Type B pancreatic cell (in vitro differentiated cells): ENCODE measurements at regions not wholly inside any gene's neighbourhood (a gene's known extent, or its start where the extent isn't known, plus 50 kb on each side); places are given as distances from the start of the nearest gene placed in this dataset.
"Not testable (repeated sequence)": the region's sequence is repeated elsewhere in the genome, so short reads cannot be mapped to it uniquely, and the experiment has no call there.

Experiments used
- DNase-seq: peaks from one replicate; pipeline ENCODE4 v3.0.0; 2021; ENCODE audit warnings: mixed read lengths; ENCODE audit not compliant: unreplicated experiment; ENCODE audit errors: extremely low spot score
- H3K27ac Mint-ChIP-seq: 2 replicates; pipeline ENCODE4 v1.8.0; 2021; ENCODE audit warnings: mild to moderate bottlenecking, mixed read lengths
- H3K27me3 Mint-ChIP-seq: 2 replicates; pipeline ENCODE4 v1.8.0; 2021; ENCODE audit warnings: mixed read lengths
- H3K36me3 Mint-ChIP-seq: 2 replicates; pipeline ENCODE4 v1.8.0; 2021; ENCODE audit warnings: mixed read lengths
- H3K4me1 Mint-ChIP-seq: one replicate; pipeline ENCODE4 v1.8.0; 2021; ENCODE audit warnings: mixed read lengths; ENCODE audit not compliant: unreplicated experiment
- H3K4me3 Mint-ChIP-seq: 2 replicates; pipeline ENCODE4 v1.8.0; 2021; ENCODE audit warnings: mild to moderate bottlenecking, mixed read lengths
- H3K9me3 Mint-ChIP-seq: 2 replicates; pipeline ENCODE4 v1.8.0; 2021; ENCODE audit warnings: mixed read lengths
- TF ChIP-seq, protein P1 (sequence below): fragments of 200-600 bp; sonication (generic); conservative IDR thresholded peaks from 2 replicates; pipeline ENCODE4 v1.5.0; 2021; ENCODE audit warnings: antibody characterized with exemption, mild to moderate bottlenecking

DNA sequence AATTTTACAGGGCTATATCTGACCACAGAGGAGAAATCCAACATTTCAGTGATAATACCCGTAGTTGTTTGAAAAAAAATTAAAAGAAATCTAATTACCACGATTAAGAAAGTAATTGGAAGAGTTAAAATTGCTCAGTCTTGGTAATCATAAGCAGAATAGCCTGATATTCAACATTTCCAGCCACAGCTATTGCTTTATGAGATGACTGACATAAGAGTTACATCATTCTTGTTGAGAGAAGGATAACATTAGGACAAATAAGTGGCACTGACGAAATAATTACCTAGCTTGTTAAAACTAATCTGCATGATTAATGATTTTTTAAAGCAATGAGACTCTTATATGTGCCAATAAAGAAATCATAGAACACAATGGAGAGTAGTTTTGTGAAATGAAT lies 825.0 kb upstream of the GBE1 start:
- H3K4me3 Mint-ChIP-seq = no peak overlapping the region
- no peaks in the 10 kb centered on the region for H3K27me3 Mint-ChIP-seq
- no peaks in the 10 kb centered on the region for H3K36me3 Mint-ChIP-seq
- no peak for DNase-seq
- H3K4me1 Mint-ChIP-seq = peaks cover 6% of the 10 kb centered on the region
- H3K9me3 Mint-ChIP-seq = no peaks in the 10 kb centered on the region
- TF ChIP-seq, protein P1, sequence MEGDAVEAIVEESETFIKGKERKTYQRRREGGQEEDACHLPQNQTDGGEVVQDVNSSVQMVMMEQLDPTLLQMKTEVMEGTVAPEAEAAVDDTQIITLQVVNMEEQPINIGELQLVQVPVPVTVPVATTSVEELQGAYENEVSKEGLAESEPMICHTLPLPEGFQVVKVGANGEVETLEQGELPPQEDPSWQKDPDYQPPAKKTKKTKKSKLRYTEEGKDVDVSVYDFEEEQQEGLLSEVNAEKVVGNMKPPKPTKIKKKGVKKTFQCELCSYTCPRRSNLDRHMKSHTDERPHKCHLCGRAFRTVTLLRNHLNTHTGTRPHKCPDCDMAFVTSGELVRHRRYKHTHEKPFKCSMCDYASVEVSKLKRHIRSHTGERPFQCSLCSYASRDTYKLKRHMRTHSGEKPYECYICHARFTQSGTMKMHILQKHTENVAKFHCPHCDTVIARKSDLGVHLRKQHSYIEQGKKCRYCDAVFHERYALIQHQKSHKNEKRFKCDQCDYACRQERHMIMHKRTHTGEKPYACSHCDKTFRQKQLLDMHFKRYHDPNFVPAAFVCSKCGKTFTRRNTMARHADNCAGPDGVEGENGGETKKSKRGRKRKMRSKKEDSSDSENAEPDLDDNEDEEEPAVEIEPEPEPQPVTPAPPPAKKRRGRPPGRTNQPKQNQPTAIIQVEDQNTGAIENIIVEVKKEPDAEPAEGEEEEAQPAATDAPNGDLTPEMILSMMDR = no peak
- H3K27ac Mint-ChIP-seq = no peak overlapping the region

DNA sequence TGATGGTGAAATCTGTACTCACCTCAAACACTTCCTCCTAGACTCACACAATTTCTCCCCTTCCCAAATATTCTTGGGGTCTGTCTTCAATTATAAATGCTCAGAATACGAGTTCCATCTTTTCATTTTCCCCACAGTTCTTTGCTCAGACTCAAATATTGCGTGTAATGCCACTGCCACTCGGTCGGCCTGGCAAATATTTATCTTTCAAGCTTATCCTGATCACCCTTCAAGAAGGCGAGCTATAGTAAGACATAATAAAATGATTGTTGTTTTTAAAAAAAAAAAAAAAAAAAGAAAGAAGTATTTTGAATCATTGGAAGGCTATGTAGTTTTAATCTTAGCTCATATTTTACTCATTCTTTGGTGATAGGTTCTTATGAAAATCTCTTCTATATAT lies 824.6 kb upstream of the GBE1 start:
- not testable (repeated sequence) for H3K27ac Mint-ChIP-seq, H3K4me3 Mint-ChIP-seq, DNase-seq, H3K9me3 Mint-ChIP-seq, H3K27me3 Mint-ChIP-seq, H3K4me1 Mint-ChIP-seq, H3K36me3 Mint-ChIP-seq

DNA sequence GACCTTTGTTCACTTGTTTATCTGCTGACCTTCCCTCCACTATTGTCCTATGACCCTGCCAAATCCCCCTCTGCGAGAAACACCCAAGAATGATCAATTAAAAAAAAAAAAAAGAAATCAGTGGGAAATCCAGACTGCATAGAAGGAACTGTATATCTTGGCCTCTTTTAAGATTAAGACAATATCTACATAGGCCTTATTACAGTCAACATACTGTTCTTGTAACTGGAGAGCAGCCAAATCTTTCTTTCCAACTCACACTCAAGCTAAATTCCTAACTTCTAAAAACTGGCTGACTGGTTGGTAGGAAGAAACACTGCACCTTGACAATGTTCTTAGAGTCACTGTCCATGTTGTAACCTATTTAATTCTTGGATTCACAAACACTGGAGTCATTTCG lies 824.1 kb upstream of the GBE1 start:
- H3K27me3 Mint-ChIP-seq, H3K27ac Mint-ChIP-seq, H3K9me3 Mint-ChIP-seq, H3K4me3 Mint-ChIP-seq, DNase-seq, H3K4me1 Mint-ChIP-seq, H3K36me3 Mint-ChIP-seq: not testable (repeated sequence)

GRCh38 chr3:82584861-82585260 lies 823.4 kb upstream of the GBE1 start:
- not testable (repeated sequence) for DNase-seq, H3K4me3 Mint-ChIP-seq, H3K36me3 Mint-ChIP-seq, H3K27ac Mint-ChIP-seq, H3K4me1 Mint-ChIP-seq, H3K9me3 Mint-ChIP-seq, H3K27me3 Mint-ChIP-seq

DNA sequence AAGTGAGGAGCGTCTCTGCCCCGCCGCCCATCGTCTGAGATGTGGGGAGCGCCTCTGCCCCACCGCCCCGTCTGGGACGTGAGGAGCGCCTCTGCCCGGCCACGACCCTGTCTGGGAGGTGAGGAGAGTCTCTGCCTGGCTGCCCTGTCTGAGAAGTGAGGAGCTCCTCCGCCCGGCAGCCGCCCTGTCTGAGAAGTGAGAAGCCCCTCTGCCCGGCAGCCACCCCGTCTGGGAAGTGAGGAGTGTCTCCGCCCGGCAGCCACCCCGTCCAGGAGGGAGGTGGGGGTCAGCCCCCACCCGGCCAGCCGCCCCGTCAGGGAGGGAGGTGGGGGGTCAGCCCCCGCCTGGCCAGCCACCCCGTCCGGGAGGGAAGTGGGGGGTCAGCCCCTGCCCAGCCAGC lies 823.0 kb upstream of the GBE1 start:
- not testable (repeated sequence) for H3K27me3 Mint-ChIP-seq, H3K36me3 Mint-ChIP-seq, H3K4me3 Mint-ChIP-seq, DNase-seq, H3K27ac Mint-ChIP-seq, H3K4me1 Mint-ChIP-seq, H3K9me3 Mint-ChIP-seq

GRCh38 chr3:82581350-82581749 lies 819.9 kb upstream of the GBE1 start:
- Mint-ChIP-seq H3K36me3 (no peaks in the 10 kb centered on the region), H3K4me1 (peaks cover 6% of the 10 kb centered on the region), H3K4me3 (no peak overlapping the region), H3K9me3 (no peaks in the 10 kb centered on the region), H3K27me3 (no peaks in the 10 kb centered on the region), H3K27ac (no peak overlapping the region)
- no peak for DNase-seq
- TF ChIP-seq, protein P1 = no peak

GRCh38 chr3:82572721-82573120 lies 811.3 kb upstream of the GBE1 start:
- H3K4me1 Mint-ChIP-seq = no peaks in the 10 kb centered on the region
- no peak for DNase-seq

More at GRCh38 chr3:82572721-82573120, 811.3 kb upstream of the GBE1 start:
- no peak overlapping the region for H3K27ac Mint-ChIP-seq
- TF ChIP-seq, protein P1 = no peak
- no peak overlapping the region for H3K4me3 Mint-ChIP-seq
- no peaks in the 10 kb centered on the region for H3K36me3 Mint-ChIP-seq
- H3K27me3 Mint-ChIP-seq = no peaks in the 10 kb centered on the region
- no peaks in the 10 kb centered on the region for H3K9me3 Mint-ChIP-seq
